ENCODE measurements at regions not wholly inside any gene's neighbourhood (a gene's known extent, or its start where the extent isn't known, plus 50 kb on each side); places are given as distances from the start of the nearest gene placed in this dataset.

GRCh38 chr3:147574621-147575020 is 165.5 kb downstream of the ZIC1 start:
- no peaks in the 10 kb centered on the region for H3K27me3 Mint-ChIP-seq (ENCODE audit: low read depth)
- TF ChIP-seq CTCF (IDR thresholded peaks at IDR 0.05) = no peak
- no peak overlapping the region for H3K27ac Mint-ChIP-seq (ENCODE audit: unreplicated experiment)
- H3K9me3 Mint-ChIP-seq (ENCODE audit: low read depth) = no peaks in the 10 kb centered on the region
- H3K4me1 Mint-ChIP-seq (ENCODE audit: low read depth) = peaks cover 7% of the 10 kb centered on the region
- H3K36me3 Mint-ChIP-seq (ENCODE audit: low read depth) = no peaks in the 10 kb centered on the region
- DNase-seq (ENCODE audit: low spot score) = no peak
- H3K4me3 Mint-ChIP-seq (ENCODE audit: unreplicated experiment) = no peak overlapping the region

GRCh38 chr3:147575391-147575790 is 166.2 kb downstream of the ZIC1 start:
- Mint-ChIP-seq H3K36me3 (ENCODE audit: low read depth) (no peaks in the 10 kb centered on the region), H3K27me3 (ENCODE audit: low read depth) (no peaks in the 10 kb centered on the region), H3K9me3 (ENCODE audit: low read depth) (no peaks in the 10 kb centered on the region), H3K4me3 (ENCODE audit: unreplicated experiment) (no peak overlapping the region), H3K27ac (ENCODE audit: unreplicated experiment) (no peak overlapping the region), H3K4me1 (ENCODE audit: low read depth) (peaks cover 7% of the 10 kb centered on the region)
- no peak for TF ChIP-seq CTCF (IDR thresholded peaks at IDR 0.05)
- DNase-seq (ENCODE audit: low spot score) = no peak

GRCh38 chr3:147582642-147583041 is 173.5 kb downstream of the ZIC1 start:
- Mint-ChIP-seq H3K36me3 (ENCODE audit: low read depth) (no peaks in the 10 kb centered on the region), H3K27ac (ENCODE audit: unreplicated experiment) (no peak overlapping the region), H3K4me1 (ENCODE audit: low read depth) (no peaks in the 10 kb centered on the region), H3K4me3 (ENCODE audit: unreplicated experiment) (no peak overlapping the region), H3K27me3 (ENCODE audit: low read depth) (no peaks in the 10 kb centered on the region), H3K9me3 (ENCODE audit: low read depth) (no peaks in the 10 kb centered on the region)
- DNase-seq (ENCODE audit: low spot score) = no peak
- no peak for TF ChIP-seq CTCF (IDR thresholded peaks at IDR 0.05)

- no peak overlapping the region for H3K27ac Mint-ChIP-seq (ENCODE audit: unreplicated experiment)
- H3K9me3 Mint-ChIP-seq (ENCODE audit: low read depth) = peaks cover 5% of the 10 kb centered on the region
- no peaks in the 10 kb centered on the region for H3K4me1 Mint-ChIP-seq (ENCODE audit: low read depth)
- no peak overlapping the region for H3K4me3 Mint-ChIP-seq (ENCODE audit: unreplicated experiment)
- no peaks in the 10 kb centered on the region for H3K27me3 Mint-ChIP-seq (ENCODE audit: low read depth)
- no peaks in the 10 kb centered on the region for H3K36me3 Mint-ChIP-seq (ENCODE audit: low read depth)
- no peak for DNase-seq (ENCODE audit: low spot score)
- TF ChIP-seq CTCF (IDR thresholded peaks at IDR 0.05) = no peak
Observed at GRCh38 chr3:147589016-147589415, 179.9 kb downstream of the ZIC1 start.

- no peak for DNase-seq (ENCODE audit: low spot score)
- Mint-ChIP-seq H3K9me3 (ENCODE audit: low read depth) (peaks cover 15% of the 10 kb centered on the region), H3K4me1 (ENCODE audit: low read depth) (no peaks in the 10 kb centered on the region), H3K27ac (ENCODE audit: unreplicated experiment) (no peak overlapping the region), H3K4me3 (ENCODE audit: unreplicated experiment) (no peak overlapping the region), H3K36me3 (ENCODE audit: low read depth) (no peaks in the 10 kb centered on the region), H3K27me3 (ENCODE audit: low read depth) (no peaks in the 10 kb centered on the region)
- no peak for TF ChIP-seq CTCF (IDR thresholded peaks at IDR 0.05)
Observed at GRCh38 chr3:147604136-147604535, 195.0 kb downstream of the ZIC1 start.

Data from chondrocyte (in vitro differentiated cells).